GM23338 (cell line): ENCODE measurements at regions not wholly inside any gene's neighbourhood (a gene's known extent, or its start where the extent isn't known, plus 50 kb on each side); places are given as distances from the start of the nearest gene placed in this dataset.
A peak's percentile ranks its signal among the peaks of the same experiment; 100 is the strongest.

Source experiments
- ATAC-seq: fragments of 200-7000 bp; cut with Tn5 transposase; 3 replicates; pipeline ENCODE4 v1.9.1; 2020
- DNase-seq: peaks from one replicate; pipeline ENCODE4 v3.0.0-alpha.2; 2015; ENCODE audit warnings: low spot score
- H2AFZ ChIP-seq: fragments of 200-600 bp; sonication (generic); 2 replicates; pipeline ENCODE4 v1.8.0; 2016; ENCODE audit warnings: antibody characterized with exemption, mild to moderate bottlenecking, moderate library complexity
- H3F3A ChIP-seq: fragments of 200-600 bp; sonication (generic); replicated peaks from 2 replicates; pipeline ENCODE4 v1.8.0; 2017; ENCODE audit warnings: antibody characterized with exemption, mixed run types, low read depth
- H3K27ac ChIP-seq: fragments of 200-600 bp; sonication (generic); 2 replicates; pipeline ENCODE4 v1.6.1; 2016; ENCODE audit warnings: low read depth
- H3K27me3 ChIP-seq: fragments of 200-600 bp; sonication (generic); 2 replicates; pipeline ENCODE4 v1.8.0; 2016; ENCODE audit warnings: mild to moderate bottlenecking, mixed run types, moderate library complexity; ENCODE audit not compliant: insufficient read depth
- H3K36me3 ChIP-seq: fragments of 200-600 bp; sonication (generic); 2 replicates; pipeline ENCODE4 v1.8.0; 2016; ENCODE audit warnings: mild to moderate bottlenecking; ENCODE audit not compliant: insufficient read depth
- H3K4me1 ChIP-seq: fragments of 200-600 bp; sonication (generic); 2 replicates; pipeline ENCODE4 v1.8.0; 2016; ENCODE audit warnings: mild to moderate bottlenecking, moderate library complexity; ENCODE audit not compliant: insufficient read depth
- H3K4me2 ChIP-seq: fragments of 200-600 bp; sonication (generic); 2 replicates; pipeline ENCODE4 v1.7.1; 2017; ENCODE audit warnings: mixed run types
- H3K4me3 ChIP-seq: fragments of 200-600 bp; sonication (generic); 2 replicates; pipeline ENCODE4 v1.6.1; 2016; ENCODE audit warnings: mixed run types
- H3K79me2 ChIP-seq: fragments of 200-600 bp; sonication (generic); replicated peaks from 2 replicates; pipeline ENCODE4 v1.8.0; 2017; ENCODE audit warnings: mild to moderate bottlenecking; ENCODE audit not compliant: insufficient read depth
- H3K9me2 ChIP-seq: fragments of 200-600 bp; sonication (generic); 2 replicates; pipeline ENCODE4 v1.8.0; 2017; ENCODE audit not compliant: insufficient read depth
- H4K20me1 ChIP-seq: fragments of 200-600 bp; sonication (generic); replicated peaks from 2 replicates; pipeline ENCODE4 v1.8.0; 2017; ENCODE audit warnings: mild to moderate bottlenecking; ENCODE audit not compliant: insufficient read depth
- H3K27ac Mint-ChIP-seq: 2 replicates; pipeline ENCODE4 v1.8.0; 2020; ENCODE audit warnings: inconsistent platforms, mild to moderate bottlenecking, moderate library complexity, mixed read lengths
- H3K27me3 Mint-ChIP-seq: 3 replicates; pipeline ENCODE4 v1.8.0; 2022; ENCODE audit warnings: low read depth, mild to moderate bottlenecking, moderate library complexity, mixed read lengths, inconsistent platforms; ENCODE audit not compliant: insufficient read depth, poor library complexity
- H3K36me3 Mint-ChIP-seq: 3 replicates; pipeline ENCODE4 v1.8.0; 2021; ENCODE audit warnings: low read depth, mild to moderate bottlenecking, inconsistent platforms, moderate library complexity, mixed read lengths
- H3K4me1 Mint-ChIP-seq: 3 replicates; pipeline ENCODE4 v1.8.0; 2020; ENCODE audit warnings: mild to moderate bottlenecking, inconsistent platforms, mixed read lengths
- H3K4me3 Mint-ChIP-seq: 3 replicates; pipeline ENCODE4 v1.8.0; 2021; ENCODE audit warnings: moderate library complexity, mild to moderate bottlenecking, inconsistent platforms, mixed read lengths
- H3K9me3 Mint-ChIP-seq: 3 replicates; pipeline ENCODE4 v1.8.0; 2020; ENCODE audit warnings: moderate library complexity, mild to moderate bottlenecking, inconsistent platforms, mixed read lengths
- CREB1 ChIP-seq: fragments of 250-450 bp; sonication (Bioruptor Pico); IDR thresholded peaks from 2 replicates; pipeline ENCODE4 v1.5.0; 2020; ENCODE audit warnings: low read depth, mild to moderate bottlenecking, moderate library complexity
- CTCF ChIP-seq, 2 experiments: fragments of 200-600 bp in 1 of 2; sonication (generic) in 1 of 2; conservative IDR thresholded peaks; 2 replicates each; pipeline versions ENCODE4 v1.5.1 to v1.6.1; 2016 to 2017; ENCODE audit warnings: antibody characterized with exemption in 2 of 2, low read depth in 2 of 2, mild to moderate bottlenecking in 2 of 2, moderate library complexity in 1 of 2
- ETS1 ChIP-seq: IDR thresholded peaks from 2 replicates; pipeline ENCODE4 v1.6.1; 2016; ENCODE audit warnings: antibody characterized with exemption
- EZH2 ChIP-seq: fragments of 200-600 bp; sonication (generic); IDR thresholded peaks from one replicate; pipeline ENCODE4 v1.8.0; 2017; ENCODE audit warnings: antibody characterized with exemption, mild to moderate bottlenecking, low read depth; ENCODE audit not compliant: unreplicated experiment
- EZH2phosphoT487 ChIP-seq: fragments of 200-600 bp; sonication (generic); IDR thresholded peaks from one replicate; pipeline ENCODE4 v1.8.1; 2018; ENCODE audit warnings: antibody characterized with exemption; ENCODE audit not compliant: unreplicated experiment
- JUNB ChIP-seq: IDR thresholded peaks from one replicate; pipeline ENCODE4 v1.6.1; 2016; ENCODE audit warnings: antibody characterized with exemption; ENCODE audit not compliant: unreplicated experiment
- REST ChIP-seq: IDR thresholded peaks from one replicate; pipeline ENCODE4 v1.6.1; 2018; ENCODE audit warnings: antibody characterized with exemption; ENCODE audit not compliant: unreplicated experiment
- STAT1 ChIP-seq: IDR thresholded peaks from one replicate; pipeline ENCODE4 v1.6.1; 2016; ENCODE audit warnings: antibody characterized with exemption; ENCODE audit not compliant: unreplicated experiment
- ZNF114 ChIP-seq: fragments of 250-450 bp; sonication (Bioruptor Pico); IDR thresholded peaks from 2 replicates; pipeline ENCODE4 v1.5.0; 2020; ENCODE audit warnings: mild to moderate bottlenecking, moderate library complexity
- ZNF331 ChIP-seq: fragments of 250-450 bp; sonication (Bioruptor Pico); IDR thresholded peaks from 2 replicates; pipeline ENCODE4 v1.5.0; 2020; ENCODE audit warnings: low read depth, mild to moderate bottlenecking, moderate library complexity
- ZNF462 ChIP-seq: fragments of 250-450 bp; sonication (Bioruptor Pico); IDR thresholded peaks from 2 replicates; pipeline ENCODE4 v1.5.0; 2020; ENCODE audit warnings: mild to moderate bottlenecking, moderate library complexity

GRCh38 chr10:125514206-125515162 is 168.5 kb downstream of the TEX36 start:
- H3K4me1 ChIP-seq: peaks cover 31% of the 10 kb centered on the region
- H3K27ac Mint-ChIP-seq: peak overlapping the region; percentile 83; the same call in 1 of the 2 replicates
- H3F3A ChIP-seq: no peaks in the 10 kb centered on the region
- peaks cover 37% of the 10 kb centered on the region for H3K36me3 Mint-ChIP-seq
- H3K4me3 ChIP-seq: no peak overlapping the region
- H4K20me1 ChIP-seq: no peaks in the 10 kb centered on the region
- no peak overlapping the region for H3K27ac ChIP-seq
- H3K79me2 ChIP-seq: no peaks in the 10 kb centered on the region
- H3K36me3 ChIP-seq: no peaks in the 10 kb centered on the region; the same call in 1 of the 2 replicates
- peaks cover 33% of the 10 kb centered on the region for H3K4me1 Mint-ChIP-seq
- no peaks in the 10 kb centered on the region for H3K27me3 ChIP-seq
- H3K4me2 ChIP-seq: peak overlapping the region; percentile 35; the same call in 1 of the 2 replicates
- H2AFZ ChIP-seq: peak overlapping the region; percentile 74
- TF ChIP-seq REST (no peak), STAT1 (no peak), ZNF114 (no peak), EZH2 (no peak), JUNB (no peak), ZNF462 (no peak), ZNF331 (CRISPR knock-in tag) (no peak), EZH2phosphoT487 (no peak), ETS1 (no peak), CTCF (conservative IDR thresholded peaks at IDR 0.05; ENCODE audit: low read depth in 2 of 2) (no peak), CREB1 (CRISPR knock-in tag) (no peak)
- peak; percentile 62 for ATAC-seq
- H3K9me3 Mint-ChIP-seq: peaks cover 35% of the 10 kb centered on the region
- no peak for DNase-seq
- H3K4me3 Mint-ChIP-seq: no peak overlapping the region
- no peaks in the 10 kb centered on the region for H3K27me3 Mint-ChIP-seq
- H3K9me2 ChIP-seq: peaks cover 10% of the 10 kb centered on the region
